Uterus (tissue), 2 donors: ENCODE measurements at regions not wholly inside any gene's neighbourhood (a gene's known extent, or its start where the extent isn't known, plus 50 kb on each side); places are given as distances from the start of the nearest gene placed in this dataset.

Experiments used
- POLR2A ChIP-seq, 2 donors: fragments of 450-650 bp; IDR thresholded peaks; one replicate each; pipeline ENCODE4 v1.6.1; 2016; ENCODE audit warnings: antibody characterized with exemption in 2 of 2, mild to moderate bottlenecking in 1 of 2, moderate library complexity in 1 of 2
- TF ChIP-seq, protein P1 (sequence below), 4 experiments: fragments of 200-600 bp in 2 of 4; fragments of 450-650 bp in 2 of 4; sonication (generic) in 2 of 4; IDR thresholded peaks; one replicate each; pipeline ENCODE4 v1.5.1; 2016 to 2019; ENCODE audit warnings: antibody characterized with exemption in 4 of 4, mild to moderate bottlenecking in 2 of 4, moderate library complexity in 1 of 4

DNA sequence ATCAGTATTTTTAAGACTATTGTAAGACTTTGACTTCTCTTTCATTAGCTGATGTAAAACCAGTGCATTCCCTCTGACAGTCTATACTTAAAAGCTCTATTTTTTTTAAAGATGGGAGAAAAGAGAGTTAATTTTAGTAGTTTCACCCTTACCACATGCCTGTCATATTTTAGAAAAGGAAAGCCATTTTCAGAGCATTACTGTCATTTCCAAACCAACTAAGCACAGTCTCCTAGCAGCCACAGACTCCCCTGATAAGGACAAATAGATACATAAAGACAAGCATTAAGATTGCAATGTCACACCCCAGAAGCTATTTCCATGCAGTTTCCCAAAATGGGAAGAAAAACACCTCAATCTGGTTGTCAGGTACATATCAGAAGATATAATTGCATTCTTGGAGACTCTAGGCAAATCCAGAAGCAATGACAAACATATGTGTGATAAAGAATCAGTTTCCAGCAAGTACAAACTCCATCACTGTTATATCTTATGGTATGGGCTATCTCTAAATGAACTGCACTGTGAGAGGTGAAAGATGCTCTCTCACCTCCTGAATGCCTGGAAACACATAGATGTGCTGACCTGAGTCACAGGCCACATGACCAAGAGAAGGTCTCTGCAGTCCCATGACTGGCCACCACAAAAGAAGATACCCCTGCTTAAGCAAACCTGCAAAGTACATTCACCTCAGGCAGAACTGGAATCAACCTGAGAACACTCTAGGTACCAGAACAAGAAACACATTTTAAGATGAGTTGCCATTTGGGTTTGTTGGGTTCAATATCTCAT lies 303.3 kb downstream of the POU4F1 start:
- TF ChIP-seq, protein P1, sequence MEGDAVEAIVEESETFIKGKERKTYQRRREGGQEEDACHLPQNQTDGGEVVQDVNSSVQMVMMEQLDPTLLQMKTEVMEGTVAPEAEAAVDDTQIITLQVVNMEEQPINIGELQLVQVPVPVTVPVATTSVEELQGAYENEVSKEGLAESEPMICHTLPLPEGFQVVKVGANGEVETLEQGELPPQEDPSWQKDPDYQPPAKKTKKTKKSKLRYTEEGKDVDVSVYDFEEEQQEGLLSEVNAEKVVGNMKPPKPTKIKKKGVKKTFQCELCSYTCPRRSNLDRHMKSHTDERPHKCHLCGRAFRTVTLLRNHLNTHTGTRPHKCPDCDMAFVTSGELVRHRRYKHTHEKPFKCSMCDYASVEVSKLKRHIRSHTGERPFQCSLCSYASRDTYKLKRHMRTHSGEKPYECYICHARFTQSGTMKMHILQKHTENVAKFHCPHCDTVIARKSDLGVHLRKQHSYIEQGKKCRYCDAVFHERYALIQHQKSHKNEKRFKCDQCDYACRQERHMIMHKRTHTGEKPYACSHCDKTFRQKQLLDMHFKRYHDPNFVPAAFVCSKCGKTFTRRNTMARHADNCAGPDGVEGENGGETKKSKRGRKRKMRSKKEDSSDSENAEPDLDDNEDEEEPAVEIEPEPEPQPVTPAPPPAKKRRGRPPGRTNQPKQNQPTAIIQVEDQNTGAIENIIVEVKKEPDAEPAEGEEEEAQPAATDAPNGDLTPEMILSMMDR (IDR thresholded peaks at IDR 0.05), result no peak
- no peak for TF ChIP-seq POLR2A (IDR thresholded peaks at IDR 0.05)
